ENCODE measurements at regions not wholly inside any gene's neighbourhood (a gene's known extent, or its start where the extent isn't known, plus 50 kb on each side); places are given as distances from the start of the nearest gene placed in this dataset.
"Not testable (repeated sequence)": the region's sequence is repeated elsewhere in the genome, so short reads cannot be mapped to it uniquely, and the experiment has no call there.

GRCh38 chr11:116360221-116360941 lies 412.4 kb downstream of the BUD13 start:
- DNase-seq = no peak

GRCh38 chr11:116357784-116358544 lies 414.8 kb downstream of the BUD13 start:
- no peak for DNase-seq

GRCh38 chr11:116356451-116356850 lies 416.3 kb downstream of the BUD13 start:
- DNase-seq = no peak

GRCh38 chr11:116355104-116355503 lies 417.7 kb downstream of the BUD13 start:
- no peak for DNase-seq

- DNase-seq = no peak
These were observed 419.2 kb downstream of the BUD13 start for GRCh38 chr11:116353589-116353988.

GRCh38 chr11:116352881-116353280 lies 419.9 kb downstream of the BUD13 start:
- no peak for DNase-seq

- no peak for DNase-seq
These were observed 424.6 kb downstream of the BUD13 start for GRCh38 chr11:116348226-116348625.

- no peak for DNase-seq
These were observed 427.2 kb downstream of the BUD13 start for GRCh38 chr11:116345575-116345974.

GRCh38 chr11:116344601-116345000 lies 428.2 kb downstream of the BUD13 start:
- DNase-seq = no peak

- no peak for DNase-seq
These were observed 429.5 kb downstream of the BUD13 start for GRCh38 chr11:116343270-116343669.

GRCh38 chr11:116342148-116342547 lies 430.6 kb downstream of the BUD13 start:
- DNase-seq = no peak

GRCh38 chr11:116339306-116340098 lies 433.3 kb downstream of the BUD13 start:
- no peak for DNase-seq

GRCh38 chr11:116338500-116338899 lies 434.3 kb downstream of the BUD13 start:
- DNase-seq = not testable (repeated sequence)

- no peak for DNase-seq
These were observed 436.2 kb downstream of the BUD13 start for GRCh38 chr11:116336540-116336939.

- no peak for DNase-seq
These were observed 436.9 kb downstream of the BUD13 start for GRCh38 chr11:116335891-116336290.

- DNase-seq = no peak
These were observed 437.7 kb downstream of the BUD13 start for GRCh38 chr11:116335078-116335477.

- no peak for DNase-seq
These were observed 438.2 kb downstream of the BUD13 start for GRCh38 chr11:116334596-116334995.

GRCh38 chr11:116333001-116333535 lies 439.7 kb downstream of the BUD13 start:
- no peak for DNase-seq

GRCh38 chr11:116332391-116332790 lies 440.4 kb downstream of the BUD13 start:
- no peak for DNase-seq

- DNase-seq = no peak
These were observed 441.4 kb downstream of the BUD13 start for GRCh38 chr11:116331381-116331780.

- no peak for DNase-seq
These were observed 442.2 kb downstream of the BUD13 start for GRCh38 chr11:116330439-116331185.

GRCh38 chr11:116329354-116330090 lies 443.3 kb downstream of the BUD13 start:
- no peak for DNase-seq
